Activated T-cell treated with anti-CD3 and anti-CD28 coated beads, Interleukin-2, amount 50 U/mL, for 4 hours (primary cell): ENCODE measurements at regions not wholly inside any gene's neighbourhood (a gene's known extent, or its start where the extent isn't known, plus 50 kb on each side); places are given as distances from the start of the nearest gene placed in this dataset.

Experiments
- ATAC-seq, 2 donors: fragments of 200-7000 bp; cut with Tn5 transposase; one replicate each; pipeline ENCODE4 v1.10.0; 2021
- DNase-seq: peaks from one replicate; pipeline ENCODE4 v3.0.0-alpha.2; 2020
- H3K27me3 Mint-ChIP-seq: one replicate; pipeline ENCODE4 v1.8.0; 2021; ENCODE audit warnings: low read depth, mixed read lengths
- H3K36me3 Mint-ChIP-seq: one replicate; pipeline ENCODE4 v1.8.0; 2022; ENCODE audit warnings: mixed read lengths; ENCODE audit not compliant: insufficient read depth
- H3K4me1 Mint-ChIP-seq: one replicate; pipeline ENCODE4 v1.8.0; 2021; ENCODE audit warnings: low read depth, mixed read lengths
- H3K4me3 Mint-ChIP-seq: one replicate; pipeline ENCODE4 v1.8.0; 2021; ENCODE audit warnings: mild to moderate bottlenecking, moderate library complexity, mixed read lengths
- H3K9me3 Mint-ChIP-seq: one replicate; pipeline ENCODE4 v1.8.0; 2021; ENCODE audit warnings: mixed read lengths

DNA sequence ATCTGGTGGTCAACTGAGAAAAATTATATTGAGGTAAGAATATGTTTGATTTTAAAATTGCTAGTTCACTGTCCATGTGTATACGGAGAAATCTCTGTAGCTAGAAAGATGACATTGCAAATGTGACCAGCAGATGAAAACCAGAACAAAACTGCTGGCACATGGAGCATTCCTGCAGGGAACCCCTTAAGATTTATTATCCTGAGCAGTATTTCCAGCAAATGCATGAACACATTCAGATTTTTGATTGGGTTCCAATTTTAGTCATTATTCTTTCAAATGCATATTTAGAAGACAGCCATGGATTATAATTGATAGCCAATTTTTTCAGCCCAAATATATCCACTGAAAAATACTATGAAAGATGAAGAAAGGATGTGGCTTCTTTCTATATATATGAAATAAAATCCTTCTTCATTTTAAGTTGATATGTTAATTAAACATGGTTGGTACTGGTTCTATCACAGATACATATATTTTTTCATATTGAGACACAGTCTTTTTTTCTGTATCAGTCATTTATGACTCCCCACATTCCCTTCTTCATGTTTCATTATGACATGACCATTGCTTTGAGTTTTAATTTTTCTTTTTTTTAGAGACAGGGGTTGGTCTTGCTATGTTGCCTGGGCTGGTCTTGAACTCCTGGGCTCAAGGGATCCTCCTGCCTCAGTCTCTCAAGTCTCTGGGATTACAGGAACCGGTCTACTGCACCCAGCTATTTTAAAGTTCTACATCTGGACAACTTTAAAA is 376.5 kb downstream of the KLF12 start:
- Mint-ChIP-seq H3K36me3 (peaks cover 23% of the 10 kb centered on the region), H3K9me3 (no peaks in the 10 kb centered on the region), H3K4me3 (no peak overlapping the region), H3K27me3 (no peaks in the 10 kb centered on the region), H3K4me1 (peaks cover 55% of the 10 kb centered on the region)
- no peak for DNase-seq
- peak; percentile 28 to 51 for ATAC-seq

- Mint-ChIP-seq H3K27me3 (no peaks in the 10 kb centered on the region), H3K36me3 (peaks cover 31% of the 10 kb centered on the region), H3K9me3 (no peaks in the 10 kb centered on the region), H3K4me3 (no peak overlapping the region), H3K4me1 (peaks cover 39% of the 10 kb centered on the region)
- peak in 1 of 2 donors; percentile 53 for ATAC-seq
- DNase-seq = no peak
Measured at GRCh38 chr13:73754727-73755292, 379.4 kb downstream of the KLF12 start.

DNA sequence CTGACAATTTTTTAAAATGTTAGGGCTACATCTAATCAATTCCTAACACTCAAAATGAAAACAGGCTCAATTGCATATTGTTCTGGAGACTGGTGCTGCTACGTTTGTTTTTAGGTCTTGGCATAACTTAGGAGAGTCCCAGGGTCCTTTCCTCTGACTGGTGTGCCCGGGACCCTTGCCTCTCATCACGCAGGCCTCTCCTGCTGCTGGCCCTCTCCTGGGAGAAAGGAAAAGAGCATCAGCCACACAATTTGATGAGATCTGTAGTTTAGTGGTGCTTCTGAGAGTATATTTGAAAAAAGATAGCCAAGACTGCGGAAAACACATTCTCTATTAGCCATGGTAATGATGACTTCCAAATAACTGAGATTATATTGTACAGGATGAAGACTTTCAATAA is 380.0 kb downstream of the KLF12 start:
- ATAC-seq (no peak), DNase-seq (no peak)
- no peaks in the 10 kb centered on the region for H3K9me3 Mint-ChIP-seq
- peaks cover 33% of the 10 kb centered on the region for H3K4me1 Mint-ChIP-seq
- no peaks in the 10 kb centered on the region for H3K27me3 Mint-ChIP-seq
- no peak overlapping the region for H3K4me3 Mint-ChIP-seq
- H3K36me3 Mint-ChIP-seq = peaks cover 33% of the 10 kb centered on the region

GRCh38 chr13:73751290-73751689 is 382.9 kb downstream of the KLF12 start:
- ATAC-seq (no peak), DNase-seq (no peak)
- Mint-ChIP-seq H3K9me3 (no peaks in the 10 kb centered on the region), H3K4me1 (peaks cover 15% of the 10 kb centered on the region), H3K4me3 (no peak overlapping the region), H3K36me3 (peaks cover 44% of the 10 kb centered on the region), H3K27me3 (no peaks in the 10 kb centered on the region)

GRCh38 chr13:73748404-73748803 is 385.8 kb downstream of the KLF12 start:
- H3K9me3 Mint-ChIP-seq = no peaks in the 10 kb centered on the region

DNA sequence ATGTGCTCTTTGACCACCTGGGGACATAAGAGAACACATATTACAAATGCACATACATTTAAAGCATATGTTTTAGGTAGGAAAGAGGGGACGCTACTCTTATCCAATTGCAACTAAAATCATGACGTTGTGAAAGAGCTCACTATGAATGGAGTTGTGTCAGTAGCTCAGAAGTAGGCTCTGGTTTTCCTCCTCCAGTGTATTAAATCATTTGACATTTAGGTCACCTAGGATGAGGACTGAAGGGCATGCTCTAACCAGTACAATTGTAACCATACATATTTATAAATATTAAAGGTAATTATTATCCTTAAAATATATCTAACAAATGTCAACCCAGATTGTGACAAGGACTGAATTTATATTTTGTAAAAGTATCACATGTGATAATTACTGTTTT is 389.0 kb downstream of the KLF12 start:
- Mint-ChIP-seq H3K4me1 (peaks cover 46% of the 10 kb centered on the region), H3K27me3 (no peaks in the 10 kb centered on the region), H3K4me3 (no peak overlapping the region), H3K36me3 (peaks cover 24% of the 10 kb centered on the region), H3K9me3 (no peaks in the 10 kb centered on the region)
- DNase-seq (no peak), ATAC-seq (no peak)

More at GRCh38 chr13:73748404-73748803, 385.8 kb downstream of the KLF12 start:
- DNase-seq = no peak
- peaks cover 26% of the 10 kb centered on the region for H3K4me1 Mint-ChIP-seq
- H3K27me3 Mint-ChIP-seq = no peaks in the 10 kb centered on the region
- ATAC-seq = no peak
- H3K4me3 Mint-ChIP-seq = no peak overlapping the region
- peaks cover 43% of the 10 kb centered on the region for H3K36me3 Mint-ChIP-seq

- Mint-ChIP-seq H3K9me3 (no peaks in the 10 kb centered on the region), H3K36me3 (peaks cover 6% of the 10 kb centered on the region), H3K27me3 (no peaks in the 10 kb centered on the region), H3K4me3 (no peak overlapping the region), H3K4me1 (peaks cover 46% of the 10 kb centered on the region)
- DNase-seq (no peak), ATAC-seq (no peak)
Measured at GRCh38 chr13:73742982-73743381, 391.2 kb downstream of the KLF12 start.

DNA sequence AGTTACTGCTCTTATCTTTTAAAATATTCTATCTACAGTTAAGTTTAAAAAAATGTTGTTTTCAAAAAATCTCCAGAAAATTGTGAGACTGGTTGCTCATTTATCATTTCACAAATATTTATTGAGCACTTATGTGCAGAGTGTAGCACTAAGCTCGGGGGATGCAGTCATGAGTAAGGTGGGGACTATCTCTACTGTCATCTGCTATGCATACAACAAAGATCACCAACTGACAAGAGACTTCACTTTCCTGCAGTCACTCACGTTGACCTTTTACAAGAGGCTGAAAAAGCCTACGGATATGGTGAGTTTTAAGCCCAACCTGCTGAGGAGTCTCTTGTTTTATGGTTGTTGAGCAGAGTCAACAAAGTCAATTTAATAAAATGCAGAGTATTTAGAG is 392.5 kb downstream of the KLF12 start:
- no peaks in the 10 kb centered on the region for H3K27me3 Mint-ChIP-seq
- no peaks in the 10 kb centered on the region for H3K9me3 Mint-ChIP-seq
- peaks cover 43% of the 10 kb centered on the region for H3K4me1 Mint-ChIP-seq
- ATAC-seq = peak; percentile 32 to 60
- DNase-seq = no peak
- peaks cover 6% of the 10 kb centered on the region for H3K36me3 Mint-ChIP-seq
- H3K4me3 Mint-ChIP-seq = no peak overlapping the region

DNA sequence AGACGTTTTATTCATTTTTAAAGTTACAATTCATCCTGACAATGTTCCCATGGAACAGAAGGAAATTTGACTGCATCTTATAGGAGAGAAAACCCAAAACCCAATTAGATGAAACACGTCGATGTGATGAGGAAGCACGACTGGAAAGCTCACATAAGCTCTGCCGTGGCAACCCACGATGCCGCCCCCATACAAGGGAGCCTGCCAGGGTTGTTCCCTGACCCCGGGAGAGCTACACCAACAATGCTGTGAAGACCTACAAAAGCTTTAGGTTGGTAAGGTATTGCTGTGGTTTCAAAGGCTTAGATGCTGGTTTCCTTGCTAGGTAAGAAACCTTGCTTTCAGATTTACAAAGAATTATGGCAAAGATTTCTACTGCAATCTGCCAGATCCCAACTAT is 393.1 kb downstream of the KLF12 start:
- peak in 1 of 2 donors; percentile 28 for ATAC-seq
- Mint-ChIP-seq H3K9me3 (no peaks in the 10 kb centered on the region), H3K4me1 (peaks cover 41% of the 10 kb centered on the region), H3K27me3 (no peaks in the 10 kb centered on the region), H3K36me3 (peaks cover 9% of the 10 kb centered on the region), H3K4me3 (no peak overlapping the region)
- DNase-seq = no peak

DNA sequence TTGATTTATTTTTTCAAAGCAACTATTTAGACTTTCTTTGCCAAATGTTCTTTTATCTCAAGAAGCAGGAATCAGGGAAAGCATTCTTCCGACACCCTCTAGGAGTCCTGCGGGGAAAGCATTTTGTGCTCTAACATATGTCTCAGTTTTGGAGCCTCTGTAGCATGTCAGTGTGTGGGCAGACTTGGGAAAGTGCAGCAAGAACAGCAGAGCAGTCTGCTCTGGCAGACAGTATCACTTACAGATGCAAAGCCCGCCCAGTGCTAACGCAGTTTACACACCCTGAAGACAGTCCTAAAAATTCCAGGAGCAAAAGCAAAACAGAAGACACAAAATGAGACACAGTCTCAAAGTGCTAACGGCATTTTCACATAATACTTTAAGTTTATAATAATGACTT is 393.5 kb downstream of the KLF12 start:
- H3K36me3 Mint-ChIP-seq = peaks cover 12% of the 10 kb centered on the region
- peaks cover 37% of the 10 kb centered on the region for H3K4me1 Mint-ChIP-seq
- H3K4me3 Mint-ChIP-seq = no peak overlapping the region
- ATAC-seq = no peak
- no peaks in the 10 kb centered on the region for H3K27me3 Mint-ChIP-seq
- no peak for DNase-seq
- no peaks in the 10 kb centered on the region for H3K9me3 Mint-ChIP-seq

GRCh38 chr13:73739394-73739793 is 394.8 kb downstream of the KLF12 start:
- Mint-ChIP-seq H3K4me3 (no peak overlapping the region), H3K4me1 (peaks cover 35% of the 10 kb centered on the region), H3K36me3 (peaks cover 17% of the 10 kb centered on the region), H3K9me3 (no peaks in the 10 kb centered on the region), H3K27me3 (no peaks in the 10 kb centered on the region)
- ATAC-seq = no peak
- DNase-seq = no peak

DNA sequence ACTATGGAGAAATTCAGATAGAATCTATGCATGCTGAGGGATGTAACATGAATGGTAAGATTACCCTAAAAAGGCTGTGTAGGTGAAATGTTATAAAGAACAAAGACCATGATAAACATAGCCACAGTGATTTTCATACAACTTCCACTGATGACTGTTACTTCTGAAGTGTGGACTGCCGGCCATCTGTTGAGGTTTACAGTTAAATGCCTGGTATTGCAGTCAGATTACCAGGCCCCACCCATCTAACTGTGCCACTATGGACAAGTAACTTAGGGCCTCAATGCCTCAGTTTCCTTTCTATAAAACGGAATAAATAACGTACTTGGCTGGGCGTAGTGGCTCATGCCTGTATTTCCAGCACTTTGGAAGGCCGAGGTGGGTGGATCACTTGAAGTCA is 395.6 kb downstream of the KLF12 start:
- DNase-seq (no peak), ATAC-seq (no peak)
- Mint-ChIP-seq H3K4me3 (no peak overlapping the region), H3K4me1 (peaks cover 28% of the 10 kb centered on the region), H3K27me3 (no peaks in the 10 kb centered on the region), H3K36me3 (peaks cover 13% of the 10 kb centered on the region), H3K9me3 (no peaks in the 10 kb centered on the region)

GRCh38 chr13:73737214-73737613 is 397.0 kb downstream of the KLF12 start:
- DNase-seq = no peak
- no peak for ATAC-seq
- Mint-ChIP-seq H3K4me3 (no peak overlapping the region), H3K27me3 (no peaks in the 10 kb centered on the region), H3K36me3 (peaks cover 21% of the 10 kb centered on the region), H3K4me1 (peaks cover 23% of the 10 kb centered on the region), H3K9me3 (no peaks in the 10 kb centered on the region)

DNA sequence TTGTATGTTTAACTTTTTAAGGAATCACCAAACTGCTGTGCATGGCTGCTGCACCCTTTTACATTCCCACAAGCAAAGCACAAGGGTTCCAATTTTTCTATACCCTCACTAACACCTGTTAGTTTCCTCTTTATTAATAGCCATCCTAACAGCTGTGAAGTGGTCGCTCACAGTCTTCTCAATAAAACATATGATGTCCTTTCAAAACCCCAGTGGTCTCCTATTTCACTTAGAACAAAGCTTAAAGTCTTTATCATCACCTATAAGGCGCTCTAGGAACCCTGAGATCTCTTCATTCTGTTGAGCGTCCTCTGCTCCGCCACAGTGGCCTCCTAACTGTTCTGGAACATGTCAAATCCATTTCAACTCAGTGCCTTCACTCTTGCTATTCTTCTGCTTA is 400.5 kb downstream of the KLF12 start:
- Mint-ChIP-seq H3K9me3 (no peaks in the 10 kb centered on the region), H3K4me1 (peaks cover 10% of the 10 kb centered on the region), H3K4me3 (no peak overlapping the region)

DNA sequence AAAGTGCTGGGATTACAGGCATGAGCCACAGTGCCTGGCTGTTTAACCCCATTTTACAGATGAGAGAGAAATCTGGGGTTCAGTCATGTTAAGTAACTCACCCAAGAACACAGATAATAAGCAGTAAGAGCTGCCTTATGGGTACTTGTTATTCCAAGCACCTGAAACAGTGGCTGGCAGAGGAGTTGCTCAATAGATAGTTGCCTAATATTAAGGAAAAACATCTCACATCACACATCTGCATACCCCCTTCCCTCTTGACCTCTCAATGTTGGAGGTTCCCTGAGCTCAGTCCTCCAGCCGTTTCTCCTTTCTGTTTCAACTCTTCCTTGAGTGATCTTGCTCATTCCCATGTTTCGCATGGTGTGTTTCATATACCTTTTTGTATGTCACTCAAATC is 401.9 kb downstream of the KLF12 start:
- H3K4me3 Mint-ChIP-seq = no peak overlapping the region
- no peaks in the 10 kb centered on the region for H3K27me3 Mint-ChIP-seq
- H3K36me3 Mint-ChIP-seq = peaks cover 31% of the 10 kb centered on the region
- H3K9me3 Mint-ChIP-seq = no peaks in the 10 kb centered on the region
- DNase-seq (no peak), ATAC-seq (no peak)
- H3K4me1 Mint-ChIP-seq = peaks cover 10% of the 10 kb centered on the region

More for the DNA sequence above, 400.5 kb downstream of the KLF12 start:
- no peak for DNase-seq
- Mint-ChIP-seq H3K36me3 (peaks cover 22% of the 10 kb centered on the region), H3K27me3 (no peaks in the 10 kb centered on the region)
- no peak for ATAC-seq
